GM23248 (cell line): ENCODE measurements at regions not wholly inside any gene's neighbourhood (a gene's known extent, or its start where the extent isn't known, plus 50 kb on each side); places are given as distances from the start of the nearest gene placed in this dataset.

ENCODE experiments used
- EZH2 ChIP-seq: fragments of 200-600 bp; sonication (generic); IDR thresholded peaks from 2 replicates; pipeline ENCODE4 v1.6.1; 2018; ENCODE audit warnings: antibody characterized with exemption, mild to moderate bottlenecking; ENCODE audit not compliant: insufficient read depth, poor library complexity, severe bottlenecking
- EZH2phosphoT487 ChIP-seq: fragments of 200-600 bp; sonication (generic); IDR thresholded peaks from 2 replicates; pipeline ENCODE4 v1.6.1; 2018; ENCODE audit warnings: antibody characterized with exemption, moderate library complexity, mild to moderate bottlenecking, low read depth; ENCODE audit not compliant: insufficient read depth

- TF ChIP-seq EZH2 (no peak), EZH2phosphoT487 (no peak)
These were observed 57.2 kb downstream of the BMP15 start for GRCh38 chrX:50967736-50968135.
